ELR (cell line): ENCODE measurements at regions not wholly inside any gene's neighbourhood (a gene's known extent, or its start where the extent isn't known, plus 50 kb on each side); places are given as distances from the start of the nearest gene placed in this dataset.
A peak's percentile ranks its signal among the peaks of the same experiment; 100 is the strongest.

Experiments
- DNase-seq: peaks from one replicate; pipeline ENCODE4 v3.0.0-alpha.2; 2015; ENCODE audit warnings: low read depth

- no peak for DNase-seq
Measured at GRCh38 chr11:103010891-103011290, 55.4 kb upstream of the MMP13 start.

- DNase-seq, result peak; percentile 68
Measured at GRCh38 chr11:103007521-103007920, 52.0 kb upstream of the MMP13 start.
